HG03565 (cell line): ENCODE measurements at regions not wholly inside any gene's neighbourhood (a gene's known extent, or its start where the extent isn't known, plus 50 kb on each side); places are given as distances from the start of the nearest gene placed in this dataset.

Experiments
- ATAC-seq: cut with Tn5 transposase; IDR thresholded peaks from one replicate; pipeline ENCODE4 v1.9.1; 2021; ENCODE audit warnings: mild to moderate bottlenecking, moderate library complexity; ENCODE audit not compliant: unreplicated experiment

DNA sequence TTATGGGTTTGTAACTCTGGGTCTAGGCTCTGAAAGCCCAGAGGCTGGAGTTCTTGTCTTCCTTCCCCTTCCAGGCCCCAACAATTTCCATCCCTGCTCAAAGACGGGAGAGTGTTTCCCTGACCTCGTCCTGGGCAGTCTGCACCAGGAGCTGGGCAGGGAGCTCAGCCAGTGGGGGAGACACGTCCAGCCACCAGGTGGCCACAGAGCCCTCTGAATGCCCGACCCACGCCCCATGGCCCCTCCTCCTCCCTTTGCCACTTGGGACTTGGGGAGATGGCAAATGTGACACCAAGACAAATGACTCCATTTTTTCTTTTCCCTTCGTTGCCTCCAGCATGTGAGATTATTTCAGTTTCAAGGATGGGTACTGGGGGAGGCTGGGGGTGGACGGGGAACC, 159.9 kb upstream of the AJAP1 start:
- no peak for ATAC-seq

DNA sequence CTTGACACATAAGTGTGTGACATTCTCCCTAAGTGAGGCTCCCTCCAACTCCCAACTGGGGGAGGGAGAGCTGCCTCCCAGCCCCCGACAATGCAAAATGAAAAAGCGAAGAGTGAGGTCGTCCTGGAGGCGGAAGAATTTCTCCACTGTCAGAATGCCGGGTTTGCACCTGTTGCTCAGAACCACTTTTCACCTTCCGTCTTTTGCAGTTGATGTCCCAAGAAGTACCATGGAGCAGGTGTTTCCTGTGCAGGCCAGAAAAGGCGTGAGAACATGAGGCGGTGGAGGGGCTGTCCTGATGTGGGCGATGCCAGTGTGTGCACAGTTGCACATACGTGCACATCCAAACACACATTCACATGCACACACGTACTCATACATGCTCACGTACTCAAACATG, 158.6 kb upstream of the AJAP1 start:
- ATAC-seq: no peak

DNA sequence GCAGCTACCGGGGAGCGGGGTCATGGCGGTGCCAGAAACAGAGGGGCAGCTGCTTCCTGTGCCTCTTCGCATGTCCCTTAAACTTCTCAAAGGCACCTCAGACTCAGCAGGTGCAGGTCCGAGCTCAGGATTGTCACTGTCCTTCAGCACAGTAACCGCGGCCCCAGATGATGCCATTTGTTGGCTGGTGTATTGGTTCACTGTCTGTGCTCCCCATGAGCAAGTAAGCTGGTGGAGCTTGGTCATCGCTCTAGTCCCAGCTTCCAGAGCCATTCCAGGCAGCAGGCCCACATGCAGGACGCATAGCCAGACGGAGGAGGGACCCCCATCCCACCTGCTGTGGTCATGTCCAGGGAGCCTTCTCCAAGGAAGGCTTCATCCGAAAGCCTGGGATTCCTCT, 154.0 kb upstream of the AJAP1 start:
- ATAC-seq: no peak

DNA sequence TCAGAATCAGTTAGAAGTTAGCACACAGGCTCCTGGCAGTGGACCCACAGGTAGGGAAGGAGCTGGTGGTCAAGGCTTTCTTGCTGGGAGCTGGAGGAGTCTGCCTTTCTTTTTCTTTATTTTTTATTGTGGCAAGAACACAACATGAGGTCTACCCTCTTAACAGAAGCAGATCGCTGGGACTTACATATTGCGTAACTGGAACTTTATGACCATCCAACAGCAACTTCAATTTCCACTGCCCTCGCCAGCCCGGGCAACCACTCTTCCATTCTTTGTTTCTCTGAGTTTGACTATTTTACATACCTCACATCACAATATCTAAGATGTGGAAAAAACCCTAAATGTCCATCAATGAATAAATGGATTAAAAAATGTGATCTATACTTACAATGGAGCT, 147.8 kb upstream of the AJAP1 start:
- ATAC-seq: no peak

DNA sequence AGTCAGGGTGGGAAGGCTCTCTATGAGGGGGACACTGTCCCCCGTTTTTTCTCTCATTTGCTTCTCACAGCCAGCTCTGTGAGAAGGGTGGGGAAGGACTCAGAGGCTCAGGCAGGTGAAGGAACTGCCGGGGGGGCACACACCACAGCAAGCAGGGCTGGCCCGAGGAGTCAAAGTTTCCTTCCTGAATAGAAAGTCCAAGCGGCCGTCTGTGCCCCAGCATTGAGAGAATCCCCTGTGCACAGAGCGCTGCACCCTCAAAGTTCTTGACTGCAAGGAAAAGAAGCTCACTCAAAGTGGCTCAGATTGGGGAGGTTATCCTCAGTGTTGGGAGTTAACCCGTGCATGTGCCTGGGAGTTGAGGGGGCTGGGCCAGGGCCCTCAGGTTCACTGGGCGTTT, 145.2 kb upstream of the AJAP1 start:
- no peak for ATAC-seq

DNA sequence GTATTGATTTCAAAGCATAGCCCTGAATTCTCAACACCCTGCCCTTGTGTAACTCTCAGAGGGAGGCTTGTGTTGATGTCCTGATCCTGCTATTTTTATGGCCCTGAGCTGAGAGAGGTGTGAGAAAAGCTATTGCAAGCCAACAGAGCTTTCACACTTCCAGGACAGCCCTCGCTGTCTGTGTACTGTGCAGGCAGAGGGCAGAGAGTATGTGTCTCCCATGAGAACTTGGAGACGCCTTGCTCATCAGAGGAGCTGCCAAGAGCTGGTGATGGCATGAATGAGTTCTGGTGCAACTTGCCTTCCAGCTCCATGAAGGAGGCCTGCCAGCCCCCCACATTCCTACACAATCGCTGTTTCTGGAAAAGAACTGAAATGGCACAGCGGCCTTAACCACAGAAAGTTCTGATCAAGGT, 144.1 kb upstream of the AJAP1 start:
- ATAC-seq: no peak

DNA sequence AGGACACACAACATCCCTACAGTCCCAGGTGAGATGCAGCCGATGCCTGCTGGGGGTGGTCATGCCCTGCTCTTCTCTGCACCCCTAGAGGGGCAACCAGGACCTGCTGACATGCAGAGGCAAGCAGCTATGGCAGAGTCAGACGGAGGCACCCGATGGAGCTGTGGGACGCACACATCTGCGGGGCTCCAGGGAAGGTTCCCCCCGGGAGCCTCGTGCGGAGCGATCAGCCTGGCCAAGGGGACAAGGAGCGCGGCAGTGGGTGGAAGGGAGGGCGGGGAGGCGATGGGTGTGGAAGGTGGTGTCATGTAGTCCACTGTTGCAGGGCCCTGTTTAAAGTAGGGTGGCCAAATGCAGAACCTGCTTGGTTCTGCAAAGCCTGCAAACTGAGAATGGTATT, 143.0 kb upstream of the AJAP1 start:
- no peak for ATAC-seq

DNA sequence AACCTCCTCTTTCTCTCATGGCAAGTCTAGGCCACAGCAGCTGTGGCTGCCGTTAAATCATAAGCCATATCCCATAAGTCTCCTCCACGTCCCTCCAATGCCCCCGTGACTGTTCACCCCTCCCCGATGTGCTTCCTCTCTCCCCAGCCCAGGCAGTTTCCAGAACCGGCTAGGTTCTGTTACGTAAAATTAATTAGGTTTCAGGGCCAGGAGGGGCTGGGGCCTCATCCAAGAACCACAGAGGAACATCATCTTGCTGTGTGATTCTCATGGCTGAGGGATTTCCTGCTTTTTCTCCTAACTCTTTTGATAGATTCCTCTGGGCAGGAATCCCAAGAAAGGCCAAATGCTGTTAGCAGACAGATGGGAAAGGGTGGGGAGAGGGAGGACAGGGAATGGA, 141.8 kb upstream of the AJAP1 start:
- no peak for ATAC-seq

DNA sequence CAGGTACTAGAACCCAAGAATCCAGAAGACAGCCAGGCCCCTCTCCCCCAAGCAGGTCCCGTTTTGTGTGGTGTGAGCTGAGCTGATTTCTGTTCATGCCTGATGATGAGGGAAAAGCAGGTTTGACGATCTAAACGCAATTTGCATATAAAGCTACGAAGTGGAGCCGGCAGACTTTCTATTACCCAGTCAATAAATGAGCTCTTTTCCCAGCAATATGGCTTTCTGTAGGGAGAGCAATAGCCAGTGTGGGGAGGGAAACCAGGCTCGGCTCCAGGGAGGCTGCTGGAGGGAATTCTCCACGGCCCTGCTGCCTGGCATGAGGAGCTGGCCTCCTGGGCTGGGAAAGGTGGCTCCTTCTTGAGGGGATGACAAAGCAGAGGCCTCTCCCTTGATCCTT, 140.7 kb upstream of the AJAP1 start:
- no peak for ATAC-seq

DNA sequence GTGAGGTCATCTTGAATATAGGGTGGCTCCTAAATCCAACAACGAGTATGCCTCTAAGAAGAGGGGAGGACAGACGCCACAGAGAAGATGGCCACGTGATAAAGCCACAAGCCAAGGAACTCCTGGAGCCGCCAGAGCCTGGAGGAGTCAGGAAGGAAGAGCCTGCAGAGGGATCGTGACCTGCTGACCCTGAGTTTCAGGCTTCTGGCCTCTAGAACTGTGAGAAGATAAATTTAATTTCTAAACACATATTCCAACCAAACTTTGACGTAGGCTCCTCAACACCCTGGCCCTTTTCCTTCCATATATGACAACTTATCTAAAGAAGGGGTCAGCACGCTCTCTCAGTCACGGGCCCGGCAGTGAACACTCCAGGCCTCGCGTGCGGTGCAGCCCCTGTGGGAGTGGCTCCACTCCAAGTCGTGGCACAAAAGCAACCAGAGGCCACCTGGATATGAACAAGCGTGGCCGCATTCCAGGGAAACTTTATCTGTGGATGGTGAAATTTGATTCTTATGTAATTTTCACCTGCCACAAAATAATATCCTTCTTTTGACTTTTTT, 138.6 kb upstream of the AJAP1 start:
- no peak for ATAC-seq

DNA sequence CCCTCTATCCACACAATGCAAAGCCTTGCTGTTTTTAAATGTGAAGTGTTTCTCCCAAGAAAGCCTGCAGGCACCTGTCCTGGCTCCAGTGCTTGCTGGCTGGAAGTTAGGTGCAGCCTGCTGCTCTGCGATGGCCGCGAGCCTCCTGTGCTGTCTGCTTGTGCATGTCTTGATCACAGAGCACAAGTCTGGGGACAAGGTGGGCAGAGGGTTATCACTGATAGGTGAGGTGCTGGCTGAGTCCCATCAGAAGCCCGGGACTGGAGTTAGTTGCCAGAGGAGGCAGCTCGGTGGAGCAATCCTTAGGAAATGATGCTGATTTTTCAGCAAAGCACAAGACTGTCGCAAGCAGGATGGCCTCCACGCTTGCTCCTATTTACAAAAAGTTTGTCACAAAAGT, 137.8 kb upstream of the AJAP1 start:
- no peak for ATAC-seq

DNA sequence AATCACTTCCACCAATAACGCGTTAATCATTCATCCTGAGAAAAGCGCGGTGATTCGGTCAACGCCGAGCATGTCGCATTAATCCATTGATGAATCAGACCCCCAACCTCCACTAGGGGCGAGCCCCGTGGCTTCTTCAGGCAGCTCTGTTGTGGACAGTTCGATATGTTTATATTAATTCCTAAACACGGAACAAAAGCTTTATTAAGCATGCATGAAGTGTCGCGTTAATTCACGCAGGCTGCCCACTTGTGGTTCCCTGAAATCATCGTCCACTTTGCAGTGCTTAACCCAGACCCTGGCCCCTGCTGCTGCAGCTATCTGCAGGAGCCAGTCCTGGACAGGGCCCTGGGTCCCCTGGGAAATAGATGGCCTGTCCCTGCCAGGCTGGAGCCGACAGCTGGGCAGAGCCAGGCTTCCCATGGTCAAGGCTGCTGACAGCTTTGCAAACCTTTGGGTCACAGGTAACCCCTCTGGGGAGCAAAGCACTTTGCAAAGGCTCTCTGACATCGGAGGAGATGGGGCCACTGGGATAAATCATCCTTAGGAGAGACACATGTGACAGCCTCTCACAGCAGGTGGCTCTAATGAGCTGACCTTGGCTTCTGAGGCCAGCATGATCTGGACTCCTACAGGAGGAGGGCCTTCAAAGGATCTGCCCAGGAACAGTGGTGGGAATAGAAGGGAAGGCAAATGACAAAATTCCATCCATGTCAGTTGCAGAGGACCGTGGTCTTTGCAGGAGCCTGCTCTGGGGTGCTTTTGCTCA, 137.0 kb upstream of the AJAP1 start:
- ATAC-seq: no peak

DNA sequence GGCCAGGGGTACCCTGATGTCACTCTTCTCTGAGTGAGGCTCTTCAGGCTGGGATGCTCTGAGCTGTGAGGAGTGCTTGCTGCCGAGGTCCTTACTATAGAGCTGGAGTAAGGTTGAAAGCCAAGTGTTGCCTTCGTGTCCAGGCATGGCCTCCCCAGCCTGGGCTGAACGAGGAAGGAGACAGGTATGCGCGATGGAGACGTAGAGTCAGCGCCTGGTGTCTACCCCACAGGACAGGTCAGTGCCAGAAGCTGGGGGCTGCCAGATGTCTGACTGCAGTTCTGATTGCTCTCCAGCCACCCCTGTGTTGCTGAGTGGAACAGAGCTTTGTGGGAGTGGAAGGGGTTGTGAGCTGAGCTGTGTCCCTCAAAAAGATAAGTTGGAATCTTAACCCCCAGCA, 135.8 kb upstream of the AJAP1 start:
- no peak for ATAC-seq

DNA sequence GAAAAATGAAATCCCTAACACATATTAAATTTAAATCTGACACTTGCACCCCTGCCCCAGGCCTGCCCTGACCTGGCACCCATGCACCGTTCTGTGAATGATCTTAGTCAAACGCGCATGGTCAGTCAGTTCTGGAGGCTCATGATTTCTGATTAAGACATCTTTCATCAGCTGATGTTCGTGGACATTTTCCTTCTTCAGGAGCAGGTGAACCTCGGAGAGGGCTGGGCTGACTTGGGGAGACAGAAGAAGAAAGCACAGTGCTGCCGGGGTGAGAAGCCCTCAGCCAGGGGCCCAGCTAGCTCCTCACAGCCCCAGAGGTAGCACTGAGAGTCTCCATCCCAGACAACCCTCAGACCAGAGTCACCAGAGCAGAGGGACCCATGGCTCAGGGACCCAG, 134.5 kb upstream of the AJAP1 start:
- no peak for ATAC-seq

DNA sequence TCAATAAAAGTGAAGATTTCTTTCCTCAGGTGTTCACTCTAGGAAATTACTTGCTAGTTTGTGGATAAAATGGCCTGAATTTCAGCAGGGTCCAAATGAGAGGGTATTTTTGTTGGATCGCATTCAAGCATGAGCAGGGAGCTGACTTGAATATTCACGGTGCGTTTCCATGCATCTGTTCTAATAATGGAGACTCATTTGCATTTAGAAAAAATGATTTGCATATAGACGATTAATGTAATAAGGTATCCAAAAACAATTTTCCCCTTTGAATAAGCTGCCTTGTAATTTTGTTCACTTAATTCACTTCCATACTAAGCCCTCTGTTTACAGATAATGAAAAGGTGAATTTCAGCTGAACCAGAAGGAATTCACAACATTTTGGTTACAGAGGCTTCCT, 130.9 kb upstream of the AJAP1 start:
- ATAC-seq: no peak

DNA sequence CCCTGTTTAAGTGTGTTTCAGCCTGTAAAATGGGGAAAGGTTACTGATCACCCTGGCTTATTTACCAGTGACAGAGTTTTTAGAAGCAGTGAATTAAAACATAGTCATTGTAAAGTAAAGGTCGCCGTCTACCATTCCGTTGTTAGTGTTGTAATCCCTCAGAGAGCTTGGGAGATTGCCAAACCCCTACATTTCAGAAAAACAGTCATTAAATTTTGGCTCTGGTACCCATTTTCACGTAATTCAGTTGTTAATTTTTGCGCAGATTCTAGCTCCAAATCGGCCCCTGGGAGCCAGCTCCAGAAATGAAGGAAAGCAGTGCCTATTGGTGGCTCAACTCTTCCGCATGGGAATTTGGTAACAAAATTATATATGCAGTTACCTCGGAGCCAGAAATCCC, 127.7 kb upstream of the AJAP1 start:
- ATAC-seq: no peak

DNA sequence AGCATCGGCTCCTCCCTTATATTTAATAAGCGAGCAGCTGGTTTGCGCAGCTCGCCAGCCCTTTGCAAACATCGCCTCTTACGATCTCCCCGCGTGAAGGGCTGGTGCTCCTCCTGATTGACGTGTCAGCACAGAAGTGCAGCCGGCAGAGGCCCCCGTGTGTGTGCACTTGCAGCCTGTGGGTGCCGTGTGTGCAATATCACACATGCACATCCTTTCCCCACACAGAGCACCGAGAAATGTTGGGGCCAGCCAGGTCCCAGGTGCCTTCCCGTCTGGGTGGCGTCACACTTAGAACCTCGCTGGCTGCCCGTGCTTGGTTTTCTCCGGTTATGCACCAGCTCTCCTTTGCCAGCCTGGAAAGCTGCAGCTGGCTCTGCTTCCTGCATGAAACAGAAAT, 126.6 kb upstream of the AJAP1 start:
- ATAC-seq: no peak

DNA sequence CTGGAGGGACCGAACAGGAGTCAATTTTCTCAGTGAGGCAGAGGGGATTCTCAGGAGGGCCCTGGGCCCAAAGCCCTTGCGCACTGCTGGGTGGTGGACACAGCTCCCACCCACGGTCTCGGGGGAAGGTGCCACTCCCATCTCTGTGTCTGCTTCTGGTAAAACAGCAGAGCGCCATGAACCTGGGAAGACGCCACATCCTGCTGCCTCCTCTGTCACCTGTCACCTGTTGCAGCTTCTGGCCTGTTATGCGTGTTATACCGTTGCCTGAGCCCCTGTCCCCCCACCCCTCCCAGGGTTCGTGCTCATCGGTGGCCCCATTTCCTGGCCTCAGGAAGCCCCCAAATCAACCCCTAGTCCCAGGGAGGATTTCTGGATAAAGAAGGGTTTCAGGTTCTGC, 125.8 kb upstream of the AJAP1 start:
- no peak for ATAC-seq

DNA sequence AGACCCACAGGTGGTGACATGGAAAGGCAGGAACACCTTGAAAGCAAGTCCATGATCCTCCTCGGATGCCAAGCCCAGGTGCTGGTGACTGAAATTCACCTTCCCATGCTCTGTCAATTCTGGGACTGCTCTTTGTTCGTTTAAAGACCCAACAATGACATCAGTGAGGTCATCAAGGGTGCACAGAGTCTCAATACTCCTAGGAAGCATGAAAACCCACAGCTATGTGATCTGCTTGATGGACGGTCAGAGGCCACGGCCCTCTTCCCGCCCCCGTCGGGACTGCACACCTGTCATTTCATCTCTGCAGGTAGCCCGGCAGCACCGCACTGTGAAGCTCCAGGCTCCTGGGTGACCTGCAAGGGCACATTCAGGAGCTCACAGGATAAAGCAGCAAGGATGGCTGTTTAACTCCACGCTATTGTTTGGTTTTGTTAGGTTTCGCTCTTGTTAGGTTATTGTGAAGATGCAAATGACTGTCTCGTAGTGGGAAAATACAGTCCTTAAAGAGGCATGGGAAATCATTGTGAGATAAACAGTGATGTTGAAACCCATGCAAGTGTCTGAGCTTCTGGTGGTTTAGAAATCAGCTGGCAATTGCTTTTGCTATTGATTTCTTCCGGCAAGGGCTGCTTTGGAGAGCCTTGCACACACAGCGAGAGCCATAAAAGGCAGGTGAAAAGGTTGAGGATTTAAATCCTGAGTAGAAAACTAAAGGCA, 124.8 kb upstream of the AJAP1 start:
- ATAC-seq: no peak

DNA sequence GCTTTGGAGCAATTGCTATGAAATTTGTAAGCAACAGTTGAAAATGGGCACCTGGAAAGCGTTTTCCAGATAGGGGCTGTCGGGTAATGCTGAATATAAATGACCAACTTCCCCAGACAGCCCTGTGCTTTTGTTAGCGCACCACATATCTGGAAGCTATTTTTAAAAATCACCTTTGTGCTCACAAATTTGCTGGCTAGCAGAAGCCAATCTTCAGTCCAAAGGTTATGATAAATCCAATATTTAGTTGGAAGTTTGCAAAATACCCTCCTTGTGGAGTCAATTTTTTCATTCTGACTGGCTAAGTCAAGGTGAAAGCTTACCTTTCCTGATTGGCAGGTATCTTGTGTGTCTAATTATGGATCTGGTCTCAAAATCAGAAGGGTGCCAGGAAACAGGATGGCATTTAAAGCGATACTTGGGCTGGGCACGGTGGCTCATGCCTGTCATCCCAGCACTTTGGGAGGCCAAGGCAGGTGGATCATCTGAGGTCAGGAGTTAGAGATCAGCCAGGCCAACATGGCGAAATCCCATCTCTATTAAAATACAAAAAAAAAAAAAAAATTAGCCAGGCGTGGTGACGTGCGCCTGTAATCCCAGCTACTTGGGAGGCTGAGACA, 124.1 kb upstream of the AJAP1 start:
- no peak for ATAC-seq

DNA sequence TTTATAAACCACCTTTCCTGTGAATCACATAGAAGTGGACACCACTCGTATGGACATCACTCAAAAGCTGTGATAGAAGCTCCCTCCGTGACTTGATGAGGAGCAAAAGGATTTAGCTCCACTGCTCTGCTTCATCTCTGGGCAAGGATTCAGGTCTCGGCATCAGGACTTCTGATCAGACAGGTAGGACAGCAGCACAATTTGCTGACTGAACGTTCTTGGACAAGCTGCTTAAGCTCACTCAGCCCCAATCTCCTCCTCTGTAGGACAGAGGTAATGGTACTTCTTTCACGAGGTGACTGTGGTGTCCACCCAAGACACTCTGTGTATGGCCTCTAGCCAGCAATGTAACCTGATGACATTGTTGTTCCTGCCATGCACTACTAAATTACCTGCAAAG, 122.6 kb upstream of the AJAP1 start:
- ATAC-seq: no peak

DNA sequence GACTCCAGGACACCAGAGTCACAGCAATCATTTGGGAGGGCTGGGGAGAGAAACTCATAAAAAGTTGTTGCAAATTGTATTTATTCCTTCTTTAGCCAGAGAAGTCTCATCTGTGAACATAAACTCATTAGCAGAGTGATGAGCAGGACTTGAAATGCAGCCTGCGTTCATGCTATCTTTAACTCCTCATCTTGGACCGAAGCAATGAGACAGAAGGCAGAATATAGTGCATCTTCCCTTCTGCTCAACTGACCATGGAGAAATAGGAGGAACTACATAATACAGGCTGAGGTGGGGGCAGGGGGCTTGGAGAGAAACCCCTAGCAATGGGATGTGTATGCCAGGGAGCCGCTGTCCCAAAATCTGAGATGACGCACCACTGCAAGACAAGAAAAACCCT, 121.8 kb upstream of the AJAP1 start:
- no peak for ATAC-seq
